RWPE1 (cell line): ENCODE measurements at regions not wholly inside any gene's neighbourhood (a gene's known extent, or its start where the extent isn't known, plus 50 kb on each side); places are given as distances from the start of the nearest gene placed in this dataset.

Experiments
- CTCF ChIA-PET: fragments of 350-600 bp; sonication (Branson Sonifier 250); formaldehyde crosslinking; extraction: SDS; loops from one replicate; lab custom pipeline; 2021; lab: Yijun Ruan, JAX
- POLR2A ChIA-PET: fragments of 400-600 bp; formaldehyde crosslinking; extraction: SDS; loops from one replicate; lab custom pipeline; 2020; ENCODE audit warnings: antibody characterized with exemption; ENCODE audit not compliant: low non-redundant PET; lab: Yijun Ruan, JAX
- DNase-seq: peaks from one replicate; pipeline ENCODE4 v3.0.0; 2012; ENCODE audit warnings: low spot score
- H3K27ac ChIP-seq: fragments of 450-650 bp; 2 replicates; pipeline ENCODE4 v1.5.1; 2017
- CTCF ChIP-seq: fragments of 450-650 bp; conservative IDR thresholded peaks from 2 replicates; pipeline ENCODE4 v1.5.1; 2017; ENCODE audit warnings: low read depth, mild to moderate bottlenecking

- POLR2A ChIA-PET = no interaction called here
- H3K27ac ChIP-seq = no peak overlapping the region
- no peak for DNase-seq
- no peak for TF ChIP-seq CTCF
- CTCF ChIA-PET = no interaction called here
Measured at GRCh38 chr15:99895189-99895955, 162.1 kb upstream of the LYSMD4 start.

GRCh38 chr15:99878835-99879234 lies 145.6 kb upstream of the LYSMD4 start:
- CTCF ChIA-PET = no interaction called here
- H3K27ac ChIP-seq = no peak overlapping the region
- POLR2A ChIA-PET = no interaction called here
- no peak for DNase-seq
- no peak for TF ChIP-seq CTCF

- POLR2A ChIA-PET = no interaction called here
- CTCF ChIA-PET = interaction anchor here (1.2 kb wide), 1 partner anchor 9 kb away, joined by 3 read pairs; no protein-coding TSS in a partner anchor
- DNase-seq = no peak
- no peak for TF ChIP-seq CTCF
- no peak overlapping the region for H3K27ac ChIP-seq
Measured at GRCh38 chr15:99873451-99873850, 140.2 kb upstream of the LYSMD4 start.

GRCh38 chr15:99863550-99864198 lies 130.4 kb upstream of the LYSMD4 start:
- no peak overlapping the region for H3K27ac ChIP-seq
- ChIA-PET POLR2A (no interaction called here), CTCF (no interaction called here)
- no peak for TF ChIP-seq CTCF
- no peak for DNase-seq

- H3K27ac ChIP-seq = no peak overlapping the region
- POLR2A ChIA-PET = no interaction called here
- CTCF ChIA-PET = no interaction called here
- no peak for DNase-seq
- no peak for TF ChIP-seq CTCF
Measured at GRCh38 chr15:99857836-99858235, 124.6 kb upstream of the LYSMD4 start.

- no peak overlapping the region for H3K27ac ChIP-seq
- no peak for DNase-seq
- POLR2A ChIA-PET = no interaction called here
- CTCF ChIA-PET = no interaction called here
- no peak for TF ChIP-seq CTCF
Measured at GRCh38 chr15:99850517-99850916, 117.3 kb upstream of the LYSMD4 start.
